Mucosa of descending colon (tissue), 3 donors: ENCODE measurements at regions not wholly inside any gene's neighbourhood (a gene's known extent, or its start where the extent isn't known, plus 50 kb on each side); places are given as distances from the start of the nearest gene placed in this dataset.

Experiments used
- ATAC-seq: fragments of 200-7000 bp; cut with Tn5 transposase; one replicate; pipeline ENCODE4 v1.9.1; 2020; ENCODE audit warnings: mild to moderate bottlenecking, moderate library complexity
- DNase-seq, 3 donors: peaks; one replicate each; pipeline ENCODE4 v3.0.0-alpha.2; 2020
- H3K36me3 ChIP-seq: fragments of 200-600 bp; one replicate; pipeline ENCODE4 v1.8.0; 2021; ENCODE audit warnings: low read depth, mild to moderate bottlenecking
- H3K4me1 ChIP-seq: fragments of 200-600 bp; one replicate; pipeline ENCODE4 v1.8.0; 2021; ENCODE audit warnings: low read depth, mild to moderate bottlenecking
- H3K4me3 ChIP-seq: fragments of 200-600 bp; one replicate; pipeline ENCODE4 v1.8.0; 2021; ENCODE audit warnings: mild to moderate bottlenecking
- H3K9me3 ChIP-seq: fragments of 200-600 bp; one replicate; pipeline ENCODE4 v1.8.0; 2021; ENCODE audit warnings: mild to moderate bottlenecking
- CTCF ChIP-seq: fragments of 200-600 bp; IDR thresholded peaks from one replicate; pipeline ENCODE4 v1.8.0; 2022; ENCODE audit warnings: antibody characterized with exemption, mild to moderate bottlenecking
- intact Hi-C, 2 donors: fragments of 100-400 bp; cut with DNase I in 1 of 2; cut with micrococcal nuclease in 1 of 2; formaldehyde crosslinking; loops; one replicate each; pipeline versions ENCODE4 v1.11.0 to v1.11.1; 2022; cut with DNase I, micrococcal nuclease
- donor health status: DM: no; HTN: no; CAD: no; lungs with moderate emphysema.
- donor health status: DM: no; HTN: no; CAD: no.
- donor health status: DM: no; HTN: yes; CAD: no.

- Histone ChIP-seq H3K4me3 (no peak overlapping the region), H3K4me1 (peaks cover 9% of the 10 kb centered on the region), H3K9me3 (no peaks in the 10 kb centered on the region), H3K36me3 (no peaks in the 10 kb centered on the region)
- no peak for TF ChIP-seq CTCF
- intact Hi-C loops: no loop called here
- DNase-seq (peak in 1 of 3 donors; percentile 68), ATAC-seq (peak; percentile 95)
These were observed 318.7 kb upstream of the STT3B start for GRCh38 chr3:31213869-31214486.

DNA sequence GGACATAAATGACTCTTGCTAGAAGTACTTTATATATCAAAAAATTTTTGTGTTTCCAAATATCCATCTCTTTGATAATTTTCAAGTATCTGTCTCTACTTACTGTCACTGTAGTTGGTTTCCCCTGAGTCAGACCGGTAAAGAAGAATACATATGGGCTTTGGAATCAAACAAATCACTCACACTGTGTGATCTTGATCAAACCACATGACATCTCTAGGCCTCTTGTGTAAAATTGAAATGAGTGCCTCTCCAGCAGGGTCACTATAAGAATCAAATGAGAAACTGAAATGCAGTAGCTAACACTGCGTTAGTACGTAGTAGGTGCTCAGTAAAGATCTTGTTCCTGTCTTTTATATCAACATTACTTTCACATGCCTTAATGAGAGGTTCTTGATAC is 314.6 kb upstream of the STT3B start:
- H3K4me3 ChIP-seq: no peak overlapping the region
- ATAC-seq: no peak
- no peak for DNase-seq
- no peaks in the 10 kb centered on the region for H3K9me3 ChIP-seq
- peaks cover 9% of the 10 kb centered on the region for H3K4me1 ChIP-seq
- intact Hi-C loops: no loop called here
- TF ChIP-seq CTCF: no peak
- H3K36me3 ChIP-seq: no peaks in the 10 kb centered on the region

DNA sequence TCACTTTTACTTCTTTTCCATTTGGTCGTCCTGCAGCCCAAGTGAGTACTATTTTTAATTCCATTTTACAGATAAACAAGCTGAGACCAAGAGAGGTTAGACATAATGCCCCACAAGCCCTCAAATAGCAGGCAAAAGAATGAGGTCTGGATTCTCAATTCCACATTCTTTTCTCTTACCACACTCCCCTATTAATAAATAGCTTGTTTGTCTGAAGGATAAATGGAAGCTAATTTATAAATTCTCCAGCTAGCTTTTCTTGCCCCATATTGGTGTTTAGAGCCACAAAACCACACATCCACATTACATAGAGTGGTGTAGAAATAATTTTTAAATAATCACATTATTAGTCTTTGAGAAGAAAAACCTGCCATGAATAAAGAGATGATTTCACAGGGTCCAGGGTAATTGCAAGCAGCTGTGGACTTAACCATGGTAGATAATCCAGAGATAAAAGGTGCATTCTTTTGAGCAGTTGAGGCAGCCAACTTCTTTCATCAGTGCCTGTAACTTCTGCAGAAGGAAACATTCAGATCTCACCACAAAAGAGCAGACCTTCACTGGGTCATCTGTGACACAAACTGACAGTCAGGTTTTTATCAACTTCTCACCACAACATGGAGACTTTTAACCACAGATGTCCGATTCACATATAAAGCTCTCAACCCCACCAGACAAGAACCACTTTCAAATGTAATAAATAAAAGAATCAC is 313.4 kb upstream of the STT3B start:
- no peak for TF ChIP-seq CTCF
- H3K36me3 ChIP-seq: no peaks in the 10 kb centered on the region
- peaks cover 2% of the 10 kb centered on the region for H3K4me1 ChIP-seq
- no peak overlapping the region for H3K4me3 ChIP-seq
- DNase-seq (no peak), ATAC-seq (no peak)
- H3K9me3 ChIP-seq: no peaks in the 10 kb centered on the region
- intact Hi-C loops: no loop called here

DNA sequence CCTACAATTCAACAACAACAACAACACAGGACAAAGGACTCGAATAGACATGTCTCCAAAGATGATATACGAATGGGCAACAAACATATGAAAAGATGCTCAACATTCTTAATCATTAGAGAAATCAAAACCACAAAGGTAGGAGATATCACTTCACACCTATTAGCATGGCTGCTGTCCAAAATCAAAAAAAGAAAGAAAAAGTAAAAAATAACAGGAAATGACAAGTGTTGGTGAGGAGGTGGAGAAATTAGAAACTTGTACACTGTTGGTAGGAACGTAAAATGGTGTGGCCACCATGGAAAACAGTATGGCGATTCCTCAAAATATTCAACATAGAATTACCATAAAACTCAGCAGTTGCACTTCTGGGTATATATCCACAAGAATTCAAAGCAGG is 312.3 kb upstream of the STT3B start:
- H3K9me3 ChIP-seq: no peaks in the 10 kb centered on the region
- peaks cover 2% of the 10 kb centered on the region for H3K4me1 ChIP-seq
- ATAC-seq: no peak
- no peak overlapping the region for H3K4me3 ChIP-seq
- no peak for DNase-seq
- H3K36me3 ChIP-seq: no peaks in the 10 kb centered on the region
- no peak for TF ChIP-seq CTCF
- intact Hi-C loops: no loop called here

DNA sequence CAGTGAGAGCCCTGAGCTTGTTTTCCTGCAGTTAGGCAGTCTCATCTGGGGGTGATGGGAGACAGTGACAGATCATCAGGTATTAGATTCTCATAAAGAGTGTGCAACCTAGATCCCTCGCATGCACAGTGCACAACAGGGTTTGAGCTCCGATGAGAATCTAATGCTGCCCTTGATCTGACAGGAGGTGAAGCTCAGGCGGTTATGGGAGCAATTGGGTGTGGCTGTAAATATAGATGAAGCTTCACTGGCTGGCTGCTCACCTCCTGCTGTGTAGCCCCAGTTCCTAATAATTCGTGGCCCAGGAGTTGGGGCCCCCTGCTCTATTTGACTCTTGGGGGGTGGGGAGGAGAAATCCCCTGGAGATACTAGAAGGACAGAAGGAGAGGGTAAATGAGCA is 309.4 kb upstream of the STT3B start:
- H3K4me1 ChIP-seq: peaks cover 2% of the 10 kb centered on the region
- DNase-seq (no peak), ATAC-seq (no peak)
- no peak for TF ChIP-seq CTCF
- no peaks in the 10 kb centered on the region for H3K9me3 ChIP-seq
- no peaks in the 10 kb centered on the region for H3K36me3 ChIP-seq
- H3K4me3 ChIP-seq: no peak overlapping the region
- intact Hi-C loops: no loop called here
